DMS114 treated with DMSO at 0.1 percent for 48 hours (cell line): ENCODE measurements at regions not wholly inside any gene's neighbourhood (a gene's known extent, or its start where the extent isn't known, plus 50 kb on each side); places are given as distances from the start of the nearest gene placed in this dataset.

Source experiments
- DNase-seq: peaks from one replicate; lab custom pipeline; 2025; ENCODE audit not compliant: unreplicated experiment; lab: John Stamatoyannopoulos, UW

GRCh38 chr6:156389296-156389695 is 387.9 kb upstream of the ARID1B start:
- DNase-seq: no peak

- DNase-seq: no peak
Observed at GRCh38 chr6:156387472-156387871, 389.7 kb upstream of the ARID1B start.

GRCh38 chr6:156383059-156383458 is 394.1 kb upstream of the ARID1B start:
- no peak for DNase-seq

GRCh38 chr6:156379392-156380289 is 397.5 kb upstream of the ARID1B start:
- DNase-seq: no peak

- no peak for DNase-seq
Observed at GRCh38 chr6:156378853-156379252, 398.3 kb upstream of the ARID1B start.

- no peak for DNase-seq
Observed at GRCh38 chr6:156376091-156376490, 401.1 kb upstream of the ARID1B start.

- no peak for DNase-seq
Observed at GRCh38 chr6:156359912-156360311, 417.3 kb upstream of the ARID1B start.

GRCh38 chr6:156352861-156353260 is 424.3 kb upstream of the ARID1B start:
- DNase-seq: no peak

GRCh38 chr6:156351346-156351966 is 425.7 kb upstream of the ARID1B start:
- no peak for DNase-seq

GRCh38 chr6:156350337-156350736 is 426.8 kb upstream of the ARID1B start:
- DNase-seq: no peak

GRCh38 chr6:156348849-156349248 is 428.3 kb upstream of the ARID1B start:
- DNase-seq: no peak

GRCh38 chr6:156348424-156348823 is 428.8 kb upstream of the ARID1B start:
- DNase-seq: no peak

GRCh38 chr6:156347656-156348055 is 429.5 kb upstream of the ARID1B start:
- DNase-seq: no peak

- DNase-seq: no peak
Observed at GRCh38 chr6:156347246-156347645, 429.9 kb upstream of the ARID1B start.

GRCh38 chr6:156345700-156346099 is 431.5 kb upstream of the ARID1B start:
- no peak for DNase-seq

- DNase-seq: no peak
Observed at GRCh38 chr6:156344491-156344890, 432.7 kb upstream of the ARID1B start.

GRCh38 chr6:156337801-156338200 is 439.4 kb upstream of the ARID1B start:
- no peak for DNase-seq

GRCh38 chr6:156336733-156337132 is 440.4 kb upstream of the ARID1B start:
- DNase-seq: no peak

GRCh38 chr6:156336089-156336488 is 441.1 kb upstream of the ARID1B start:
- DNase-seq: no peak

GRCh38 chr6:156334966-156335365 is 442.2 kb upstream of the ARID1B start:
- DNase-seq: no peak

GRCh38 chr6:156319707-156320106 is 457.5 kb upstream of the ARID1B start:
- DNase-seq: no peak

GRCh38 chr6:156316583-156317125 is 460.5 kb upstream of the ARID1B start:
- no peak for DNase-seq
